GM19324 (cell line): ENCODE measurements at regions not wholly inside any gene's neighbourhood (a gene's known extent, or its start where the extent isn't known, plus 50 kb on each side); places are given as distances from the start of the nearest gene placed in this dataset.
"Not testable (repeated sequence)": the region's sequence is repeated elsewhere in the genome, so short reads cannot be mapped to it uniquely, and the experiment has no call there.

Experiments used
- ATAC-seq: cut with Tn5 transposase; IDR thresholded peaks from one replicate; pipeline ENCODE4 v1.9.1; 2021; ENCODE audit warnings: mild to moderate bottlenecking, moderate library complexity; ENCODE audit not compliant: unreplicated experiment, low FRiP score

DNA sequence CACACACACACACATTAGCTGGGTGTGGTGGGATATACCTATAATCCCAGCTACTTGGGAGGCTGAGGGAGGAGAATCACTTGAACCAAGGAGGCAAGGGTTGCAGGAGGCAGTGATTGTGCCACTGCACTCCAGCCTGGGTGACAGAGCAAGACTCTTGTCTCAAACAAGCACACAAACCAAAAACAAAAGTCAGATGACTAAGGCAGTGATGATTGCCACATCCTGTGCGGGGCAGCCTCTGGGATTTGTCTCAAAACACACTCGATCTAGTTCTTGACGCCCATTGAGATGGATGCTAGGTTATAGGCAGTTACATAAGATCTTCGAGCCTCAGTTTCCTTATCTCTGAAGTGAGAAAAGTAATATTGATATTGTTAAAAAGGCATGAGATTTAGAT is 57.8 kb upstream of the NBPF8 start:
- not testable (repeated sequence) for ATAC-seq

DNA sequence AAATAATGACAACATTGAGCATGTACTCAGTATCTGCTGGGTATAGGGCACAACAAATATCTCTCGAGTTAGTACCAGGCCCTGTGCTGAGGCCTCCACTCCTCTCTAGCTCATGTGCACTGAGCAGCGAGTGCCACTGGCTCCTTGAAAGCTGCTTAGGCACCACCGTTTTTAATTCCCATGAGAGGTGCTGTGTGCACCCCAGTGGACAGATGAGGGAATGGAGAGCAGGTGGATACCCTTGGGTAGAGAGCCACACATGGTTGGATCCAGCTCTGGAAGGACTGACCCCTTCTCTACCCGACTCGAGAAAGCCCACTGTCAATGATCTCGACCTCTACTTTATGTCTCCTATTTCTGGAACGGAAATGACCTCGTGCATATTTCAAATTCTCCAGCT is 58.7 kb upstream of the NBPF8 start:
- ATAC-seq, result not testable (repeated sequence)

GRCh38 chr1:120354618-120355184 is 60.1 kb upstream of the NBPF8 start:
- peak; percentile 85 for ATAC-seq

DNA sequence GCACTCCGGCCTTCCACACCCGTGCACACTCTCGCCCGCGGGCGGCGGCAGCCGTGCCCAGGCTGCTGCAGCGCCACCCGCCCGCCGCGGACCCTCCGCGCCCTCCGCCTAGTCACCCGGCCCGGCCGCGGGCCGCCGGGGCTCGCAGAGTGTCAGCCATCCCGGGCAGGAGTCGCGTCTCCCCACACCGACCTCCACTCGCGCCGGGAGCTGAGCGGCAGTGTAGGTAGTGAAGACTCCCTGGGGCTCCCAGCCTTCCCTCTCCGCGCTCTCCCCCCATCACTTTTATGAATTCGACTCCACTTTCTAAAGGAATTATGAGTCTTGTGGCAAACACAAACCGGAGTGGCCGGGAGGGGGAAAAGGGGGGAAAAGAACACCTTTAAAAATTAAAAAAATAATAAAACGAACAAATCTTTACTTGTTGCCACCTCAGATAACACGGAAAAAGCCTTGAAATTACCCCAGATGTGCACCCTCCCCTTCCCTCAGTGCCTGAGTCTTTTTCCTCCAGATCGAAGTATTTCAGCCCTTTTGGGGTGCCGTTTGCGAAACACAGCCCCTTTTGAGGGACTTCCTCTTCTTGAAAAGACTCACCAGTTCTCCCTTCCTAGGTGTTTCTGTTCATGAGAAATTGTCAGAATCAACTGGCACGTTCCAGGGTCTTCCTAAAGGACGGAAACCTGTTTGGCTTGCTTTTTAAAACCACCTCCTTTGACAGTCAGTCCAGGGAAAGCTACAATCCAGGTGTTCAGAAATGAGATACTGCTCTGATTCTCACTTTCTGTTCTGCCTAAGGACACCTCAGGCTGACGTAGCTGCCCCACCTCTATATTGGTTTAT is 72.4 kb upstream of the NBPF8 start:
- ATAC-seq, result not testable (repeated sequence)

DNA sequence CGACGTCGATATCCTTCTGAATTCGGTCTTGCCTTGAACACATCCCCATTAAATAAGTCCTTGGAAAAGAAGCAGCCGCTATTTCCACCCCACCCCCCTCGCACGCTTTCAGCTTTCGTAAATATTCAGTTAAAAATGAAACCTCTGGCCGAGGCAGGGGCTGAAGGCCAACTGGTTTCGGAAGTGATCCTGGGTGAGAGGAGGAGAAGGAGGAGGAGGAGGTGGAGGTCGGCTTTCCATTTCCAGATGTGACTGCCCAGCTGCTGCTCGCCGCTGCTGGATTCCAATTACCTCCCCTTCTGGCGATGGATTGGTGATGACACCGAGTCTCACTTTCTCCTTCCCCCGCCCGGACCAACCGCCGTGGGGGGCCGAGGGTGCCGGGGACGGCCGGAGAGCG is 73.1 kb upstream of the NBPF8 start:
- ATAC-seq, result not testable (repeated sequence)

DNA sequence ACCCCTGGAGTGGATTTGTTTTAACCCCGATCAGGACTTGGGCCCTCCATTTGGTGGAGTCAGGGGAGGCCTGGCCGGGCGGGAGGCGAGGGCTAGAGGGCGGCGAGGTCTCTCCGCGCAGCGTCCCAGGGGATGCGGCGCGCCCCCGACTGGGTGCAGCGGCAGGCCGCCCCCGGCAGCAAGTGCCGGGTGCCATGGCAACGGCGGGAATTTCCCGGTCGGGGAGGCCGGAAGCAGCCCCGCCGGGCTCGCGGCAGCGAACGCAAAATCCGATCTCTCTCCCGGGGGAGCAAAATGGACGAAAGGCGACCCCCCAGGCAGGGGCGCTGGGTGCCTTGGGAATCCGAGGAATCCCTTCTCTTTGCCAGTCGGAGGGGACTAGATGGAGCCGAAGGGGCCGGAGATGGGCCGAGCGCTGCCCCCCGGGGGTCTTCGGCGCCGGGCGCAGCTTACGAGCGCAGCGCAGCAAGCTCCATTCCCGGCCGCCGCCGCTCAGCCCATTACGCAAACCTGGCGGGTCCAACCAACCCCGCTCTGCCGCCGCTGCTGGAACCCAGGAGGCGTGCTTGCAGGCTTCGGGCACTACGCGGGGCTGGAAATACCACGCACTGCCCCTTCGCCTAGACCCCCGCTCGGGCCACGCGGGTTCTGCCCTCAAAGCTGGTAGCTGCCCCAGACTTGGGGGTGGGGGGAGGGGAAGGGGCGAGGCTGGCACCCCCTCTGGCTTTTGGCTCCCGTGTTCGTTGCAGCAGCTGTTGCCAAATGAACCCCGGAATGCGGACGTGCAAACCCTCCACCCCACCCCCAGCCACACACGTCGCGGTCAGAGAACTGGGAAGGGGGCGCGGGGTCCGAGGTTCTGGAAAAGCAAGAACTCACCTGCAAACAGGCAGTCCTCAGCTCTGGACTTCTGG is 73.7 kb upstream of the NBPF8 start:
- not testable (repeated sequence) for ATAC-seq

- ATAC-seq, result not testable (repeated sequence)
These were observed 99.1 kb upstream of the NBPF8 start for GRCh38 chr1:120315738-120316137.

GRCh38 chr1:120311930-120312329 is 102.9 kb upstream of the NBPF8 start:
- ATAC-seq, result not testable (repeated sequence)

- not testable (repeated sequence) for ATAC-seq
These were observed 105.8 kb upstream of the NBPF8 start for GRCh38 chr1:120308940-120309578.

- ATAC-seq, result not testable (repeated sequence)
These were observed 109.8 kb upstream of the NBPF8 start for GRCh38 chr1:120305046-120305445.

DNA sequence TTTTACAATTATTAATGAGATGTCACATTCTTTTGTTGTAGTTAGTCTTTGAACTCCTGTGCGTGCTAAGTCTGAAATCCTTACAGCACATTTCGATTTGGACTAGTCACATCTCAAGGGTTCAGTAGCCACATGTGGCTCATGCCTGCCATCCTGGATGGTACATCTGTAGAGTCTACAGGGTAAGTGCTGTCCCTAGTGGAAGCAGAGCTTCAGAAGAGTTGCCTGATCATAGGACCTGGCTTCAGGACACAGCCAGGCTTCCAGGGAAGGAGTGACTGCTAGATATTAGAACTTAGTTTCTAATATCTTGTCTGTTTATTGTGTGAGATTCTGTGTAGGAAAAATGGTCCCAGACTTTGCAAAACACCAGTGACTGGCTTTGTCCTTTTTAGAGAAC is 110.5 kb upstream of the NBPF8 start:
- not testable (repeated sequence) for ATAC-seq

DNA sequence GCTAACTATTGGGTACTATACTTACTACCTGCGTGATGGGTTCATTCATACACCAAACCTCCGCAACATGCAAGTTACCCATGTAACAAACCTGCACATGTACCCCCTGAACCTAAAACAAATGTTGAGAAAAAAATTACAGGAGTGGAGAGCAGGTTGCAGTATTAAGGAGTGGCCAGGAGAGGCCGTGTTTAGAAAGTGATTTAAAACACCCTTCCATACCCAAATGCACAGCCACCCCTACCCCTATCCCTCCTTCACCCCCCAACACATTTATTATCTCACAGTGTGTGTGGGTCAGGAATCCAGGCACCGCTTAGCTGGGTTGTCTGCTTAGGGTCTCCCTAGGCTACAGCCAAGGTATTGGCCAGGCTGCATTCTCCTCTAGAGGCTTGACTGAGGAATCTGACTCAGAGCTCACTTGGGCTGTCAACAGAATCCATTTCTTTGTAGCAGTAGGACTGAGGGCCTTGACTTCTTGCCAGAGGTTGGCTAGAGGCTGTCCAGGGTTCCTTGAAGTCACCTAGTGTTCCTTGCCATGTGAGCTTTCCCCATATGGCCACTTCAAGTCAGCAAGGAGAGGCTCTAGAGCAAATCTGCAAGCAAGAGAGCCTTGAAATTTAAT is 115.3 kb upstream of the NBPF8 start:
- not testable (repeated sequence) for ATAC-seq

DNA sequence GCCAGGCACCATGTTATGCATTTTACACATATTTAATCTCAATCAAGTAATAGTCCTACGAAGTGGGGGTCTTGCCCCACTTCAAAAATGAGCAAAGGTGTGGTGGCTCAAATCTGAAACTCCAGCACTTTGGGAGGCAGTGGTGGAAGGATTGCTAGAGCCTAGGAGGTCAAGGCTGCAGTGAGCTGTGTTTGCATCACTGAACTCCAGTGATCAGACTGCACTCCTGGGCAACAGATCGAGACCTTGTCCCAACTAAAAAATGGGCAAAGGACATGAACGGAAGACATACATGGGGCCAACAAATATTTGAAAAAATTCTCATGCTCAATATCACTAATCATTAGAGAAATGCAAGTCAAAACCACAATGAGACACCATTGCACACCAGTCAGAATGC is 116.3 kb upstream of the NBPF8 start:
- not testable (repeated sequence) for ATAC-seq

GRCh38 chr1:120297345-120297953 is 117.4 kb upstream of the NBPF8 start:
- ATAC-seq, result not testable (repeated sequence)

- not testable (repeated sequence) for ATAC-seq
These were observed 113.8 kb upstream of the SEC22B start for GRCh38 chr1:120290105-120290504.

- ATAC-seq, result not testable (repeated sequence)
These were observed 113.3 kb upstream of the SEC22B start for GRCh38 chr1:120289601-120290074.

GRCh38 chr1:120288814-120289600 is 112.7 kb upstream of the SEC22B start:
- ATAC-seq, result not testable (repeated sequence)

GRCh38 chr1:120288167-120288566 is 111.8 kb upstream of the SEC22B start:
- not testable (repeated sequence) for ATAC-seq
